Activated naive CD8-positive, alpha-beta T cell (primary cell): ENCODE measurements at regions not wholly inside any gene's neighbourhood (a gene's known extent, or its start where the extent isn't known, plus 50 kb on each side); places are given as distances from the start of the nearest gene placed in this dataset.

Experiments
- H3K27ac Mint-ChIP-seq: one replicate; pipeline ENCODE4 v1.8.0; 2021; ENCODE audit warnings: mixed read lengths
- H3K27me3 Mint-ChIP-seq: one replicate; pipeline ENCODE4 v1.8.0; 2021; ENCODE audit warnings: mixed read lengths
- H3K36me3 Mint-ChIP-seq: one replicate; pipeline ENCODE4 v1.8.0; 2021; ENCODE audit warnings: mixed read lengths
- H3K4me1 Mint-ChIP-seq: one replicate; pipeline ENCODE4 v1.8.0; 2021; ENCODE audit warnings: low read depth, mixed read lengths
- H3K4me3 Mint-ChIP-seq: one replicate; pipeline ENCODE4 v1.8.0; 2021; ENCODE audit warnings: mild to moderate bottlenecking, mixed read lengths
- H3K9me3 Mint-ChIP-seq: one replicate; pipeline ENCODE4 v1.8.0; 2021; ENCODE audit warnings: low read depth, mixed read lengths

- no peaks in the 10 kb centered on the region for H3K4me1 Mint-ChIP-seq
Observed at GRCh38 chr1:4019147-4019521, 119.1 kb upstream of the C1orf174 start.

DNA sequence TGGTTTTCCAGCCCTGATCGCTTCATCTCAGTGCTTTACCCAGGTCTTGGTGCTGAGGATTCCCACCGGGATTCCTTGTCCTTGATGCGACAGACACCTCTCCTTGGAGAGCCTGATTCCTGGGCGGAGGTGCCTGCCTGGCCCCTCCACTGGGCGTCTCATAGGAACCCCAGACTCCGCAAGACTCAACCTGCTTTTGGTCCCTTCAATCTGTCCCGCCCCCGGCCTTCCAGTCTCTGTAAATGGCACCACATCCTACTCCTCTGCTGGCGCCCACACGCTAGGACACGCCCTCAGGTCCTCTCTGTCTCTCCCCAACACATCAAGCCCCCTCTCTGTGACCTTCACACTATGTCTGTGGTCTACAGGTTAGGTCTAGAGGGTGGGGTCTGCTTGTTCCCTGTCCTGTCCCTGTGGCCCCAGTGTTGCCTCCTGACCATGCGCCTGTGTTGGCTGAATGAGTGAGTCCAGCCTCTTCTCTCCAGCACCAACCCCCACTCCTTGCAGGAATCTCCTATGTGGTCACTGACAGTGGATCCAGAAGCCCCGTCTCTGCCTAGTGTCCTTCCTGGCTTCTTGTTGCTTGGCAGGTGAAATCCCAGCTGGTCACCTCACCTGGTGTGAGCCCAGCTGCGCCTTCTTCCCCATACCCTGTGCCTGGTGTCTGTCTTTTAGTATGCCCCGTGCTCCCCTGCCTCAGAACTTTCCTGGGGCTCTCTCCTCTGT, 119.7 kb upstream of the C1orf174 start:
- H3K27ac Mint-ChIP-seq = no peak overlapping the region
- no peak overlapping the region for H3K4me3 Mint-ChIP-seq
- peaks cover 3% of the 10 kb centered on the region for H3K27me3 Mint-ChIP-seq
- no peaks in the 10 kb centered on the region for H3K9me3 Mint-ChIP-seq
- H3K36me3 Mint-ChIP-seq = no peaks in the 10 kb centered on the region
- H3K4me1 Mint-ChIP-seq = no peaks in the 10 kb centered on the region

More at GRCh38 chr1:4019147-4019521, 119.1 kb upstream of the C1orf174 start:
- no peaks in the 10 kb centered on the region for H3K9me3 Mint-ChIP-seq
- H3K27ac Mint-ChIP-seq = no peak overlapping the region
- no peak overlapping the region for H3K4me3 Mint-ChIP-seq
- H3K36me3 Mint-ChIP-seq = no peaks in the 10 kb centered on the region
- peaks cover 2% of the 10 kb centered on the region for H3K27me3 Mint-ChIP-seq

GRCh38 chr1:4020449-4020848, 120.4 kb upstream of the C1orf174 start:
- H3K4me1 Mint-ChIP-seq = no peaks in the 10 kb centered on the region
- H3K4me3 Mint-ChIP-seq = no peak overlapping the region
- peaks cover 6% of the 10 kb centered on the region for H3K27me3 Mint-ChIP-seq
- no peaks in the 10 kb centered on the region for H3K9me3 Mint-ChIP-seq
- H3K27ac Mint-ChIP-seq = no peak overlapping the region
- no peaks in the 10 kb centered on the region for H3K36me3 Mint-ChIP-seq

GRCh38 chr1:4021136-4021973, 121.3 kb upstream of the C1orf174 start:
- peaks cover 10% of the 10 kb centered on the region for H3K27me3 Mint-ChIP-seq
- no peak overlapping the region for H3K4me3 Mint-ChIP-seq
- H3K36me3 Mint-ChIP-seq = no peaks in the 10 kb centered on the region
- no peak overlapping the region for H3K27ac Mint-ChIP-seq
- H3K9me3 Mint-ChIP-seq = no peaks in the 10 kb centered on the region
- peaks cover 3% of the 10 kb centered on the region for H3K4me1 Mint-ChIP-seq

GRCh38 chr1:4021974-4022268, 121.8 kb upstream of the C1orf174 start:
- Mint-ChIP-seq H3K27me3 (peaks cover 10% of the 10 kb centered on the region), H3K4me3 (no peak overlapping the region), H3K4me1 (peaks cover 3% of the 10 kb centered on the region), H3K9me3 (no peaks in the 10 kb centered on the region), H3K27ac (no peak overlapping the region), H3K36me3 (no peaks in the 10 kb centered on the region)

DNA sequence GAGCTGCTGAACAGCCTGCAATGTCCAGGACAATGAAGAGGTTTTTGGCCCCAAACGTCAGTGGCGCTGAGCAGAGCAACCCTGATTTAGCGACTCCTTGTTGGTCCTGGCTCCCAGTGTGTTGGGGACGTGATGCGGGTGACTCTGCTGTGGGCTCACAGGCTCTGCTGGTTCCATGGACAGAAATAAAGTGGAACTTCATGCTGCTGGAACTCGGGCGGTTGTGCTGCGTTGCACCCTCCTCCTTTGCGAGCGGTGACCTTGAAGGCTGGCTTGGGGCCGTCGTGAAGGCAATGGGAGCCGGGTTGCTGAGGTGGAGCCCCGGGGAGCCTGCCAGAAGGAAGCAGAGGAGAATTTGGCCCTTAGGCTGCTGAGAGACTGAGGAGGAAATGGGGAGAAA, 122.6 kb upstream of the C1orf174 start:
- H3K36me3 Mint-ChIP-seq = no peaks in the 10 kb centered on the region
- H3K9me3 Mint-ChIP-seq = no peaks in the 10 kb centered on the region
- H3K4me3 Mint-ChIP-seq = no peak overlapping the region
- no peak overlapping the region for H3K27ac Mint-ChIP-seq
- peaks cover 10% of the 10 kb centered on the region for H3K27me3 Mint-ChIP-seq
- H3K4me1 Mint-ChIP-seq = peaks cover 5% of the 10 kb centered on the region

DNA sequence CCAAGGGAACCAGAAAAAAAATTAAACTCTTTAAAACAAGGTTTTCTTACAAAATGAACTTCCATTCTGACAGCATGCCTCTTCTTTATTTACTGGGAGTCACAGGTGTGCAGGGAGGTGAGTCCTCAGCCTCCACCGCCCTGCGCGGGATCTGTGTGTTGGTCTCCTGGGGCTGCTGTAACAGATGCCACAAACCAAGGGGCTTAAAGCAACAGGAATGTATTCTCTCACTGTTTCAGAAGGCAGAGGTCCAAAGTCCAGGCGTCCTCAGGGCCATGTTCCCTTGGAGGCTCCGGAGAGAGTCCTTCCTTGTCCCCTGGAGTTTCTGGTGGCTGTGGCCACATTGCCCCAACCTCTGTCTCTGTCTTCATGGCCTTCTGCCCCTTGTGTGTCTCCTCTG, 123.6 kb upstream of the C1orf174 start:
- Mint-ChIP-seq H3K4me1 (peaks cover 9% of the 10 kb centered on the region), H3K4me3 (no peak overlapping the region), H3K36me3 (no peaks in the 10 kb centered on the region), H3K9me3 (no peaks in the 10 kb centered on the region), H3K27me3 (peaks cover 12% of the 10 kb centered on the region), H3K27ac (no peak overlapping the region)

DNA sequence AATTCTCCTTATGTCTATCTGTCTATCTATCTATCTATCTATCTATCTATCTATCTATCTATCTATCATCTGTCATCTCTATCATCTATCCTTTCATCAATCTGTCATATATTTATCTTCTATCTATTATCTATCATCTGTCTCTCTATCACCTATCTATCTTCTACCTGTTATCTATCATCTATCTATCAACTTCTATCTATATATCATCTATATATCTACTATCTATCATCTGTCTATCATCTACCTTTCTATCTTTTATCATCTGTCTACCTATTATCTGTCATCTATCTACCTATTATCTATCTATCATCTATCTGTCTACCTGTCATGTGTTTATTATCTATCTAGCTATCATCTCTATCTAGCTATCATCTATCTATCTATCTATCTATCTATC, 124.7 kb upstream of the C1orf174 start:
- Mint-ChIP-seq H3K27me3 (peaks cover 11% of the 10 kb centered on the region), H3K4me1 (peaks cover 9% of the 10 kb centered on the region), H3K9me3 (no peaks in the 10 kb centered on the region), H3K4me3 (no peak overlapping the region), H3K36me3 (no peaks in the 10 kb centered on the region), H3K27ac (no peak overlapping the region)

DNA sequence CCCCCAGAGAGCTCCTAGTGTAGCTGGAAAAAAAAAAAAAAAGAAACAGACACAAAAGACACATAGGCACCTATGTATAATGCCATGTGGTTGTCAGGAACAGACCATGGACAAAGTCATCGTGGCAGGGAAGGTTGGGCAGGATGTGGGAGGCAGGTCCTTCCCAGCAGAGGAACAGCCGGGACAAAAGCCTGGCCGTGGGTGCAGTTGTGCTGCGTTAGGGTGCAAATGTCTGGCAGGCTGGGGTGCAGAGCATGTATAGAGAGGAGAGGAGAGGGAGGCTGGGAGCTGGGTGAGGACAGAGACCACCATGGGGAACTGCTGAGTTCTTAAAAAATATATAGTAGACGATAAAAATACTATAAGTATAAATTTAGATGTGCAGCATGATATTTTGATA, 125.7 kb upstream of the C1orf174 start:
- H3K36me3 Mint-ChIP-seq = no peaks in the 10 kb centered on the region
- peaks cover 9% of the 10 kb centered on the region for H3K4me1 Mint-ChIP-seq
- H3K27me3 Mint-ChIP-seq = peaks cover 11% of the 10 kb centered on the region
- peaks cover under 1% of the 10 kb centered on the region for H3K9me3 Mint-ChIP-seq
- H3K27ac Mint-ChIP-seq = peak overlapping the region; percentile 46
- H3K4me3 Mint-ChIP-seq = no peak overlapping the region

GRCh38 chr1:4027008-4027407, 126.9 kb upstream of the C1orf174 start:
- Mint-ChIP-seq H3K9me3 (peaks cover 8% of the 10 kb centered on the region), H3K4me3 (no peak overlapping the region), H3K36me3 (peaks cover 2% of the 10 kb centered on the region), H3K27ac (no peak overlapping the region), H3K4me1 (peaks cover 9% of the 10 kb centered on the region), H3K27me3 (peaks cover 18% of the 10 kb centered on the region)

- Mint-ChIP-seq H3K36me3 (peaks cover 2% of the 10 kb centered on the region), H3K4me3 (no peak overlapping the region), H3K27ac (no peak overlapping the region), H3K9me3 (peaks cover 8% of the 10 kb centered on the region), H3K27me3 (peaks cover 18% of the 10 kb centered on the region), H3K4me1 (peaks cover 9% of the 10 kb centered on the region)
Observed at GRCh38 chr1:4027492-4028138, 127.5 kb upstream of the C1orf174 start.

DNA sequence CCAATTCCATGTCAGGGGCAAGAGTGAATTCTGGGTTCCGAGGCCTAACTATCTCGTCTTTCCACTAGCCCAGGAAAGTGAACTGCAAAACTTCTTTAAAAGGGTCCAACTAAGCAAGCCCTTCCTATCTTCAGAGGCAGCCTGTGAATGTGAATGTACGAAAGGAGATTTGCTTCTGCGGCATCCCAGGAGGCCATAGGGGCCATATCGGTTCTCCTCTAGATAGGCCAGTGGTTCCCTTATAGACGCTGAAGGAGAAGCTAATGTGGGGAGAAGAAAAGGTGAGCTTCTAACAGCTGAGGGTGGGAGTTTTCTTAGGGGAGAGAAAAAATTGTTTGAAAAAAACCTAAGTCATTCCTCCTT, 128.0 kb upstream of the C1orf174 start:
- H3K4me3 Mint-ChIP-seq = no peak overlapping the region
- H3K27ac Mint-ChIP-seq = no peak overlapping the region

GRCh38 chr1:4029376-4029775, 129.3 kb upstream of the C1orf174 start:
- Mint-ChIP-seq H3K36me3 (peaks cover 2% of the 10 kb centered on the region), H3K27ac (no peak overlapping the region), H3K4me1 (peaks cover 9% of the 10 kb centered on the region), H3K9me3 (peaks cover 8% of the 10 kb centered on the region), H3K27me3 (peaks cover 23% of the 10 kb centered on the region), H3K4me3 (no peak overlapping the region)

More for the DNA sequence above, 128.0 kb upstream of the C1orf174 start:
- Mint-ChIP-seq H3K9me3 (peaks cover 8% of the 10 kb centered on the region), H3K36me3 (peaks cover 2% of the 10 kb centered on the region), H3K27me3 (peaks cover 20% of the 10 kb centered on the region), H3K4me1 (peaks cover 9% of the 10 kb centered on the region)

- Mint-ChIP-seq H3K36me3 (peaks cover 2% of the 10 kb centered on the region), H3K9me3 (peaks cover 8% of the 10 kb centered on the region), H3K4me1 (peaks cover 4% of the 10 kb centered on the region), H3K27me3 (peaks cover 15% of the 10 kb centered on the region), H3K4me3 (no peak overlapping the region), H3K27ac (peak overlapping the region; percentile 16)
Observed at GRCh38 chr1:4032571-4032970, 132.5 kb upstream of the C1orf174 start.

DNA sequence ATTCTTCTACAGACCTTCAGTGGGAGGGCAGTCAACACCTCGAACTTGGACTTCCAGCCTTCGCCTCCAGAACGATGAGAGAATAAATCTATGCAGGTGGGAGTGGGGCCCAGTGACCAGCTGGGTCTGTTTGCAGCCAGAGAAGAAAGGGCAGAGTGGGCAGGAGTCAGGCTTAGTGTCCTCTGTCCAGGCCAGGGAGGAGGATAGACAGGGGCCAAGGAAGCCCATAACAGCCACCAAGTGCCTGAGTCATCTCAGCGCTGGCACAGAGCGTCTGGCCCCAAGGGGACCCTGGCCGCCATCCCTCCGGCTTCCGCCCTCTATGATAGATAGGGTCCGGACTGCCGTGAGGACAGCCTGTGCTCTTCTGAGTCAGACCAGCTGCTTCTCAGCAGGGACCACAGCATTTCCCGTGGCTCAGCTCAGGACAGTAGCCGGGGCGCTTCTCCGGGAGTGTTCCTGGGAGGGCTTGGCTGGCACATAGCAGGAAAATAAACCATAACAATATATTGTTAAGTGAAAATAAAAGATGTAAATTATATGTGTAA, 133.1 kb upstream of the C1orf174 start:
- Mint-ChIP-seq H3K4me1 (peaks cover under 1% of the 10 kb centered on the region), H3K36me3 (peaks cover 2% of the 10 kb centered on the region), H3K9me3 (peaks cover 8% of the 10 kb centered on the region), H3K27me3 (peaks cover 15% of the 10 kb centered on the region), H3K4me3 (no peak overlapping the region), H3K27ac (no peak overlapping the region)
